ENCODE measurements at regions not wholly inside any gene's neighbourhood (a gene's known extent, or its start where the extent isn't known, plus 50 kb on each side); places are given as distances from the start of the nearest gene placed in this dataset.

DNA sequence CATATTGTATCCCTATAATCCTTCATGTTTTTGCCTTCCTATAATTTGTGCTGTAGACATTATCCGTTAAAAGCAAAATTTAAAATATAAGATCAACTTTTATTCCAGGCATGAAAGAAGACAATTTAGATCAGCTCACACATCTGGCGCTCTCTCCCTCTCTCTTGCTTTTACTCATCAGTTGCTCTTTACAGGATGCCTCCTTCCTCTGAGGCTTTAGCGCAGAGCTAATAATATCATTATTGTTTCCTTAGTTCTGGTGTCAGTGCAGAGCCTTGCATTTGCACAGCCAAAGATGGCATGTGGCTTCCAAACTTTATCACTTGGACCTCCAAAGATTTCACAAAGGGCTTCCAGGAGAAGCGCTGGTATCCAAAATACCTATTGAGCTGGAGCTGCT is 295.1 kb downstream of the FGF9 start:
- Histone ChIP-seq H2BK15ac (ENCODE audit: low read length) (no peak overlapping the region), H3K79me1 (ENCODE audit: low read depth, low read length) (no peaks in the 10 kb centered on the region), H3K23ac (ENCODE audit: insufficient read length) (no peak overlapping the region), H4K8ac (ENCODE audit: extremely low read depth, insufficient read depth, low read length) (no peak overlapping the region), H3K18ac (ENCODE audit: extremely low read depth, low read length) (no peak overlapping the region), H2BK12ac (ENCODE audit: low read depth, low read length) (no peak overlapping the region), H3K9me3 (ENCODE audit: insufficient read depth in 2 of 2, low read depth in 1 of 2, low read length in 1 of 2) (0 out of 4 replicates have a peak, but pooled peaks cover 0 to 2% of the 10 kb centered on the region in 2 experiments), H3K56ac (replicated peaks; ENCODE audit: insufficient read length, low read depth, low read length) (no peak overlapping the region), H3K27ac (ENCODE audit: low read depth, low read length) (no peak overlapping the region), H2BK20ac (ENCODE audit: low read length) (no peak overlapping the region), H2AFZ (ENCODE audit: low read length) (no peak overlapping the region), H2AK5ac (ENCODE audit: low read depth, low read length) (no peak overlapping the region), H3K14ac (ENCODE audit: insufficient read length) (no peak overlapping the region), H4K5ac (ENCODE audit: insufficient read length, low read depth, low read length) (no peak overlapping the region), H3K4me3 (ENCODE audit: extremely low read depth in 1 of 4, insufficient read depth in 2 of 4, low read depth in 3 of 4, low read length in 4 of 4) (no peak overlapping the region), H4K20me1 (replicated peaks in 1 of 2; ENCODE audit: control insufficient read depth in 1 of 2, insufficient read depth in 2 of 2, low read length in 2 of 2) (peaks cover 0 to 3% of the 10 kb centered on the region in 2 experiments), H3K36me3 (ENCODE audit: control insufficient read depth in 2 of 4, insufficient read depth in 4 of 4, low read length in 3 of 4) (no peaks in the 10 kb centered on the region), H3K27me3 (replicated peaks in 1 of 4; ENCODE audit: control insufficient read depth in 3 of 4, extremely low read depth in 1 of 4, insufficient read depth in 3 of 4, low read length in 3 of 4) (no peaks in the 10 kb centered on the region), H3K4me2 (ENCODE audit: insufficient read depth in 1 of 2, low read depth in 2 of 2, low read length in 2 of 2) (no peak overlapping the region), H3K23me2 (ENCODE audit: low read depth, low read length) (peaks cover 5% of the 10 kb centered on the region; the same call in 1 of the 2 replicates), H3K9ac (replicated peaks in 1 of 4; ENCODE audit: extremely low read depth in 1 of 4, low read depth in 3 of 4, low read length in 3 of 4) (no peak overlapping the region), H4K91ac (replicated peaks; ENCODE audit: insufficient read length, low read length) (no peak overlapping the region), H2BK5ac (ENCODE audit: low read depth, low read length) (no peak overlapping the region), H3K79me2 (ENCODE audit: control insufficient read depth in 1 of 2, insufficient read depth in 2 of 2, low read length in 2 of 2) (no peaks in the 10 kb centered on the region), H2BK120ac (replicated peaks; ENCODE audit: low read depth, low read length) (no peak overlapping the region), H3K4ac (replicated peaks; ENCODE audit: insufficient read length, low read depth, low read length) (no peak overlapping the region), H3K4me1 (replicated peaks in 1 of 4; ENCODE audit: control insufficient read depth in 3 of 4, insufficient read depth in 4 of 4, low read length in 3 of 4) (no peaks in the 10 kb centered on the region)
- ChIA-PET POLR2A (ENCODE audit: partially characterized antibody) (no interaction called here), CTCF (ENCODE audit: partially characterized antibody) (interaction anchor here (0.7 kb wide), 1 partner anchor 19 kb away, joined by 3 read pairs; no protein-coding TSS in a partner anchor)
- WGBS, 2 experiments (ENCODE audit: extremely low coverage in 1 of 2, insufficient coverage in 1 of 2, insufficient read length in 1 of 2, insufficient replicate concordance in 2 of 2, low coverage in 1 of 2, low lambda C conversion rate in 2 of 2, missing lambda C conversion rate in 1 of 2) = 93% methylated on average over 4 of the region's 4 CpGs; no CpG with 5 or more reads in 1 of the 2 experiments
- DNase-seq (ENCODE audit: low read depth in 1 of 2, low spot score in 2 of 2) = no peak
- FAIRE-seq = no peak
- TF ChIP-seq GTF2F1 (IDR thresholded peaks at IDR 0.05; ENCODE audit: borderline replicate concordance, low read depth, low read length) (no peak), SIN3A (conservative IDR thresholded peaks at IDR 0.05 in 1 of 2, IDR thresholded peaks at IDR 0.05 in 1 of 2; ENCODE audit: low read depth in 1 of 2, low read length in 2 of 2) (no peak), SUZ12 (IDR thresholded peaks at IDR 0.05; ENCODE audit: low read length) (no peak), NRF1 (IDR thresholded peaks at IDR 0.05; ENCODE audit: low read depth, low read length) (no peak), POLR2A (IDR thresholded peaks at IDR 0.05; ENCODE audit: control extremely low read depth in 1 of 2, low read depth in 2 of 2, low read length in 2 of 2) (no peak), GABPA (IDR thresholded peaks at IDR 0.05; ENCODE audit: borderline replicate concordance, insufficient read depth, low read length) (no peak), RAD21 (IDR thresholded peaks at IDR 0.05 in 1 of 2, conservative IDR thresholded peaks at IDR 0.05 in 1 of 2; ENCODE audit: low read depth in 2 of 2, low read length in 2 of 2) (no peak), SIRT6 (IDR thresholded peaks at IDR 0.05; ENCODE audit: low read length) (no peak), RNF2 (IDR thresholded peaks at IDR 0.05; ENCODE audit: borderline replicate concordance, low read depth, low read length, missing control alignments, poor library complexity, severe bottlenecking) (no peak), CTBP2 (IDR thresholded peaks at IDR 0.05; ENCODE audit: borderline replicate concordance, insufficient read depth, insufficient read length, low read length) (no peak), RFX5 (IDR thresholded peaks at IDR 0.05; ENCODE audit: borderline replicate concordance, low read depth, low read length) (no peak), SRF (IDR thresholded peaks at IDR 0.05; ENCODE audit: low read depth, low read length) (no peak)
- TF ChIP-seq, protein P1, sequence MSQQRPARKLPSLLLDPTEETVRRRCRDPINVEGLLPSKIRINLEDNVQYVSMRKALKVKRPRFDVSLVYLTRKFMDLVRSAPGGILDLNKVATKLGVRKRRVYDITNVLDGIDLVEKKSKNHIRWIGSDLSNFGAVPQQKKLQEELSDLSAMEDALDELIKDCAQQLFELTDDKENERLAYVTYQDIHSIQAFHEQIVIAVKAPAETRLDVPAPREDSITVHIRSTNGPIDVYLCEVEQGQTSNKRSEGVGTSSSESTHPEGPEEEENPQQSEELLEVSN (IDR thresholded peaks at IDR 0.05) = no peak
